Posterior vena cava (tissue), 2 donors: ENCODE measurements at regions not wholly inside any gene's neighbourhood (a gene's known extent, or its start where the extent isn't known, plus 50 kb on each side); places are given as distances from the start of the nearest gene placed in this dataset.
"Not testable (repeated sequence)": the region's sequence is repeated elsewhere in the genome, so short reads cannot be mapped to it uniquely, and the experiment has no call there.

Source experiments
- DNase-seq: peaks from one replicate; pipeline ENCODE4 v3.0.0-alpha.2; 2020; ENCODE audit warnings: low spot score
- intact Hi-C, 2 donors: fragments of 100-400 bp; cut with DNase I; formaldehyde crosslinking; loops; one replicate each; pipeline versions ENCODE4 v1.14.1 to v1.14.2; 2022 to 2023
- donor health status: DM: yes; HTN: yes; CAD: no.
- donor health status: DM: yes; HTN: yes; CAD: no.

GRCh38 chr15:62357431-62357830 is 192.3 kb upstream of the C2CD4B start:
- intact Hi-C loops, result no loop called here
- no peak for DNase-seq

DNA sequence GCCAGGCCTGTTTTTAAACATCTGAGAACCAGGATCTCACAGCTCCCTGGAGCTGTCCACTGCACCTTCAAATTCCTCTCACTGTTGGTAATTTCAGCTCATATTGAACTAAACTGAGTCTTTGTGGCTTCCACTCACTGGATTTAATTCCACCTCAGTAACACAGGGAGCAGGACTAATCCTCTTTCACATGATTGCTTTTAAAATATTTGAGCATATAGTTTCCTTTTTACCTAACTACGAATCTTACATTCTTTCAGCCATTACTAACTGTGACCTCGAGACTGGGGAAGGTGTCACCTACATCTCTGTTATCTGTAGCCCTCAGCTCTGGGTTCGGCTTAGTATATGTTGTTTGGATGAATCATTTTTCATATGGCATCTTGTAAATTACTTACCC is 194.3 kb upstream of the C2CD4B start:
- intact Hi-C loops, result no loop called here
- DNase-seq, result no peak

DNA sequence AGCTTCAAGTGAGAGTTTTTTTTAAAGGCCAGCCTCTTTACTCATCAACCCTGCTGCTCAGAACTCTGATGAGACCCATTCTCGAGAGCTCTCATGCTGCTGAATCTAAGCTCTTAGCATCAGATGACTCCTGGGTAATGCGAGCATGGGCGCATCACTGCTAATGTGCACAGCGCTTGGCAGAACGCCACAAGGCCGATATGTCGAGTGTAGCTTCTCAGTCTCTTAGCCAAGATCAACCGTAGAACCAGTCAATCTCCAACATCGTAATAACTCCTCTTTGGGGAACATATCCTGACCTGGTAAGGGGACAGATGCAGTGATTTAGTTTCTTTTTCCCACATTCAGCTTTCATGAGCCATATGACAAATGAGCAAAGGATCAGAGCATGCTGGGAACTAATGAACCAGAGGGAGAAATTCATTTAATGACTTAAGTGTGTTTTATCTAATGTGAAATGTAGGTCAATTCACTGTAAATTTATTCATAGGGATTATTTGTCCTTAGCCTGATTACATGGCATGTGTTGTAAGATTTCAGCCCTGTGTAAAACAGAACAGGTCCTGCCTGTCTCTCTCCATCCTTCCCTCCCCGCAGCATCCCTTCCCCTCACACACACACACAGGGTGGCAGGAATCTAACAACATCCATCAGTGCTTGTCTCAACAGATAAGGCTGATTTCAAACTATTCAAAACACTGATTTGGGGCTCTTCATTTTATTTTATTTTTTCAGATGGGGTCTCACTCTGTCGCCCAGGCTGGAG is 195.4 kb upstream of the C2CD4B start:
- DNase-seq, result peak; percentile 85
- intact Hi-C loops, result no loop called here

- DNase-seq, result no peak
- intact Hi-C loops, result no loop called here
Measured at GRCh38 chr15:62362144-62362543, 197.1 kb upstream of the C2CD4B start.

DNA sequence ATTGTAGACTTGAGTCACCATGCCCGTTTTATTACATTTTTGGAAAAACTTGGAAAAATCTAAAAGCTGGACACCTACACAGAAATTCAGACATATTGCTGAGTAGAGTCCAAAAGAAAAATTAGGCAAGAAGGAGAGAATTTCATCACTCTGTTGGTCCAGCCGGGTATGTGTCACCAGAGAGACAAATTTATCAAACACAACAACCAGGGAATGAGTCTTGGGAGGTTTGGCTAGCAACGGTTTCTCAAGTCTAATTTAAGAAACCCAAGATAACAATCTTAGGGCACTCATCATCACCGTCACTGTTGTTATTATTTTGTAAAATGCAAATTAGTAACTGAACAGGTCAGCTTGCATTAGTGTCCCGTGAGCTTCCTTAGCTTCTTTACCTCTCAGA is 197.5 kb upstream of the C2CD4B start:
- intact Hi-C loops, result no loop called here

DNA sequence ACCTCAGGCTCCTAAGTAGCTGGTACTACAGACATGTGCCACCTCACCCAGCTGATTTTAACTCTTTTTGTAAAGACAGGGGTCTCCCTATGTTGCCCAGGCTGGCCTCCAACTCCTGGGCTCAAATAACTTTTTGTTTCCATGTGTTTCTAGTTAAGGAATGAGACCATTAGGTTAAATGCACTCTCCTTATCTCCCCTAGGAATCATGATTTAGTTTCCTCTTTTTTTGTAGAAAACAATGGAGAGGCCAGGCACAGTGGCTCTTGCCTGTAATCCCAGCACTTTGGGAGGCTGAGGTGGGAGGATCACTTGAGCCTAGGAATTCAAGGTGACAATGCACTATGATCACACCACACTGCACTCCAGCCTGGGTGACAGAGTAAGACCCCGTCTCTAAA is 198.8 kb upstream of the C2CD4B start:
- intact Hi-C loops, result no loop called here
- DNase-seq, result no peak

More for the DNA sequence above, 197.5 kb upstream of the C2CD4B start:
- DNase-seq, result no peak

DNA sequence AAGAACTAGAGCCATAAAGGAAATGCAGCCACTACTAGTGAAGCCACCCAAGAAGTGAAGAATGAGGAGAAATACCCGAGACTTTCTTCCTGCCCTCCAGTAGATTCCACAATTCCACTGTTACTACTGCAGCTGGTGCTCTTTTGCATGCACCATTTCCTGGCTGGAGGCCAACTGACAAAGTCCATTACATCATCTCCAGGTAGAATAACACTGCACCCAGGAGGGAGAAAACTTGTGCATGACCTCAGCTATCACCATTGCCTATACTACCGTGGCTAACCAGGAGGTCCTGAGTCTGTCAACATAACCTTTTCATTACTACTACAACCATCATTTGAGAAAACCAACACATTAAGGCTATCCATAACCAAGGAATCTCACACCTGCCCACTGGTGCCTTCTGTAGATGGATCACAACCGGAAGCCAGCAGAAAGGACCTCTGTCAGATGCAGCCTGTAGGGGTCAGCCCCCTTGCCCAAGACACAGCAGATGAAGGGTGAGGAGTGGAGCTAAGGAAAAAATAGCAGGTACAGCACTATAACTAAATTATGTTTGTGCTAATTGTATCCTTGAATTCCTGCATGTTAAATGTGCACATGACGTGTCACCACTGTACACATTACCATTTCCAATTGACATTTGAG is 200.8 kb upstream of the C2CD4B start:
- DNase-seq, result no peak
- intact Hi-C loops, result no loop called here

DNA sequence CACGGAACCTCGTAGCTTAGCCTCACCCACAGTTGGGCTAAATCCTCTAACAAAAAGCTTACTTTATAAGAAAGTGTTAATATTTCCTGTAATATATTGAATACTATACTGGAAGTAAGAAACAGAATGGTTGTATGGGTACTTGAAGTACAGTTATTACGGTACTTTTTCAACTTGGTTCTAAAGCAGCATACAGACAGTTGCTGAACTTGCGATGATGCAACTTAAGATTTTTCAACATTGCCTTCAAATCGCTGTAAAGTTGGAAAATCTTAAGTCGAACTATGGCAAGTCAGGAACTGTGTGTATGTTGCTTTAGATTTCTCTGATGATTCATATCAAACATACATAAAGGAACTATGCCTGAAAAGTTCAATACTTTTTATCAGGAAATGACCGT is 204.4 kb upstream of the C2CD4B start:
- no peak for DNase-seq
- intact Hi-C loops, result no loop called here

- DNase-seq, intact Hi-C loops: not testable (repeated sequence)
Measured at GRCh38 chr15:62371683-62372082, 206.6 kb upstream of the C2CD4B start.

DNA sequence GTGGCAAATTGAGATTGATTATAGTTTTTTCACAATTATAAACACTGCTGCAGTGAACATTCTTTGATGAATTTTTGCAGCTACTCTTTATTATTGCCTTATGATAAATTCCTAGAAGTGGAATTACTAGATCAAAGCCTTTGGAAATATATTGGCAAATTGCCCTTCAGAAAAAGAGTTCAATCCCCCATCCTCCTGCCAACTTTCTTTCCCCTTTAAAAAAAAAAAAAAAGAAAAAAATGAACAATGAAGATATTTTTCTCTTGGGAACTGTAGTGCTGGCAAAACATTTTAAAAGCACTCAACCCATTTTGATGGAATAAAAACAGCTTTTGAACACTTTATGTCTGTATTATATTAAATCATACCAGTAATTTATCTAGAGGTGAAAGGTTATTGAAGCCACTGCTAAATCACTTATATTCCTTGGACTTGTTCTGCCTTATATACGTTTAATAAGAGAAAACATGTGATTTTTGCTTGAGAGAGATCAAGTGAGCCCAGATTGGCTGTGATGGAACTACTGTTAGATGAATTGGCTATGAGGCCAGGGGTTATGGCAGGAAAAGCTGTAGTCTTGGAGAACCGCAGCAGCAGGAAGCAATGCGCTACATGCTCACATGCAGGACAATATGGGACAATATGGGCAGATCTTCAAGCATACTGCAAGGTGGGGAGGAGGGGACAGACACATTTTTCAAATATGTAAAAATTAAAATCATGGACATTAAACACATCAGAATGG is 212.8 kb upstream of the C2CD4B start:
- intact Hi-C loops, result no loop called here
- no peak for DNase-seq

- intact Hi-C loops, result no loop called here
- DNase-seq, result no peak
Measured at GRCh38 chr15:62378772-62379498, 213.8 kb upstream of the C2CD4B start.

DNA sequence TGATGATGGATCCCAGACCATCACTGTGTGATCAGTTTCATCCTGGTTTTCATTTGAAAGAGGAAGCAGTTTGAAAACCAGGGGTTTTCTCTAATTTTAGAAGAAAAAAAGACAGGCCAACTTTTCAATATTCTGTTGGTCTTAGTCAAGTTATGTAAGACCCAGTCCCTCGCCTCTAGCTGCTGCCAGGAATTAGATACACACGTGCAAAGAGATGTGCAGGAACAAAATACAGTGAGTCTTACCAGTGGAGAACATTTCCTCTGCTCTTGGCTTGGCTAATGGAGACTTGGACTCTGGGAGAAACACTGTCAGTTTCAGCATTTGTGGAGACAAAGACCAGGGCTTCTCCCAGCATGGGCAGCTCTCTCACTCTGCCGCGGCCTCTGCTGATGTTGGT is 214.9 kb upstream of the C2CD4B start:
- intact Hi-C loops, result no loop called here
- no peak for DNase-seq

DNA sequence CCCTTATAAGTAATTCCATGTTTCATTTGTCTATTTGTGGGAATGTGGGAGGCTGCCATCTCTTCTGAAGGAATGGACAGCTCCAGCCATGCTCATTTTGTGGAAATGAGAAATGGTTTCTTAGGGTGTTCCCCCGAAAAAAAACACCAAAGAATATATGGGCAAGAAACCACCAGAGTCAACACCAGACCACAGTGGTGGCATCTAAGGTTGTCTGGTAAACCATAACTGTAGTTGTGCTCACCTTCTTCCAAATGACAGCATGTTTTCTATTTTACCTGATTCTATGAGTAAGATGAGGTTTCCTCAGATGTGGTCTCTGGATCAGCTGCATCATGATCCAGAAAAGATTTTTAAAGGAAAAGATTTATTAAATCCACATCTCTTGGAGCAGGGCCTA is 217.0 kb upstream of the C2CD4B start:
- intact Hi-C loops, result no loop called here

DNA sequence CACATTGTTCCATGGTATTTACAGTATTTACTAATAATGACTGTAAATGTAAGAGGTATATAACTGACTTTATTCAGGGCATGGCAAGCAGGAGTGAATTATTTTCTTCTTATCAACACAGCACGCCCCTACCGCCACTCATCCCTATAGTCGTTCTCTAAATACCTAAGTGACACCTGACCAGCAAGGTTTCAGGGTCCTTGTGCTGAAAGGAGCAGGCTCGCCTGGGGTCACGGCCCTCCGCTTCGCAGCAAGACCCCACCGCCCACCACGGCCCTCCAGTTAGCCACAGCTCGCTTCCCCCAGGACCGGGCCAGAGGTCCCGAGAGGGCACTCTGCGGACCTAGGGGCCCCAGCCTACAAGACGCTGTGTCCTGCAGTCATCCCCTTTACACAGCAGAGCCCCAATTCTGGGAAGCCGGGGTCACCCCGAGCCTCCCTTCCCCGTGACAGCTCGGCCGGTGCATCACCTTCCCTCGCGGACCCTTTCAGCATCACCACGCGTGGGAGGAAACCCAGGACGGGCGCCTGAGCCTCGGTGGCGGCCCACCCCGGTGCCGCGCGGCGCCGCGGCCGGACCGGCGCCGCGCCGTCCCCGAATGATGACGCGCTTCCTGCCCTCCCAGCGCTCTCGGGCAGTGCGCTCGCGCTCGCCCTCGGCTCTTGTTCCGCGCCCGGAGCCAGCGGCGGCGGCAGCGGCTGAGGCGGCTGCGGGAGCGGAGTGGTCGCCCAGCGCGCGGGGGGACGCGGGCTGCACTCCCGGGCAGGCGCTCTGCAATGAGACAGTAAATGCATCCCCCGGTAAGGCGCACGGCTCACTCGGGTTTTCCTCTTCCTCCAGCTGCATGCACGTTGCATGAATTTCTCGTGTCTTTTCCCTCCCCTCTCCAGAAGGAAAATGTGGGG is 225.1 kb upstream of the C2CD4B start, which contains the start of gene TLN2:
Gene TLN2, plus strand, starts transcription at position 666 of the 906 bp plus-strand sequence.
- intact Hi-C loops, result loop anchor here in 1 of 2 donors (5.0 to 10.0 kb wide), 2 partner anchors 75 to 257 kb away; no protein-coding TSS in a partner anchor
- DNase-seq, result peak; percentile 91

More for the DNA sequence above, 217.0 kb upstream of the C2CD4B start:
- DNase-seq, result no peak

DNA sequence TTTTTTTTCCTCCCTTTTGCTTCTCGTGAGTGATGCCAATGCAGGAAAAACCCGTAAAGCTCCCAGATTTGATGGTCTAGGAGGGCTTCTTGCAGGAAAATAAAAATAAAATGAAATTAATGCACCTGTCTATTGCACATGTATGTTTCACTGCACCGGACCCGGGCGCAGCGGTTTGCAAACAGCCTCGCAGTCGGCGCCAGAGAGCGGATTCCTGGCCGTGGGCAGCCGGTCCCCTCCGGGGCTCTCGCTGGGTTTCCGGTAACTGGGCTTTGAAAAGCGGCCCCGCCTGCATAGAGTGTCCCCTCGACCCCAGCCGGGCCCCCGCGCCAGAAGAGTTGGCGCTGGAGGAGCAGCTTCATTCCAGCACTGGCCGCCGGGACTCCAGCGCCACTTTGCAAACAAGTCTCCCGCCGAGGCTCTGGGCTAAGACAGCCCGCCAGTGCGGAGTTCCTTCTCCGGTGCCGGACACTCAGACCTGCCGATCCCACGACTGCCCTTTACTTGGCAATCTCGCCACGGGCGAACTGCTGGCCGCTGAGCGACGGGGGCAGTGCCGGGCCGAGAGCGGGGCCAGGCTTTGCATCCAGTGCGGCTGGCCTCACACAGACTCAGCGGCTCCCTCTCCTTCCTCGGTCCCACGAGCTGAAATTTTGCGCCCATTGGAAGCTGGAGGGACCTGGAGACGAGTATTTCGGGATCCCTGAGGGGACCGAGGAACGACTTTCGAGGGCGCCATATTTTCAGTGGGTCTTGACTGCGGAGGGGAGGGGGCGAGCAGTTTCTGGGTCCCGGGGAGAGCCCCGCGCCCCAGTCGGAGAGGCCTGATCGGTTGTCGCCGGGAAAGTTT is 225.9 kb upstream of the C2CD4B start:
- DNase-seq, result peak; percentile 87
- intact Hi-C loops, result loop anchor here in 1 of 2 donors (5.0 to 10.0 kb wide), 2 partner anchors 74 to 256 kb away; no protein-coding TSS in a partner anchor

- intact Hi-C loops, result loop anchor here in 1 of 2 donors (5.0 to 10.0 kb wide), 2 partner anchors 73 to 256 kb away; no protein-coding TSS in a partner anchor
- DNase-seq, result peak; percentile 86
Measured at GRCh38 chr15:62391641-62392262, 226.7 kb upstream of the C2CD4B start.

- no peak for DNase-seq
- intact Hi-C loops, result loop anchor here in 1 of 2 donors (5.0 to 10.0 kb wide), 2 partner anchors 72 to 255 kb away; no protein-coding TSS in a partner anchor
Measured at GRCh38 chr15:62392376-62392775, 227.3 kb upstream of the C2CD4B start.
